Endothelial cell of umbilical vein (primary cell): ENCODE measurements at regions not wholly inside any gene's neighbourhood (a gene's known extent, or its start where the extent isn't known, plus 50 kb on each side); places are given as distances from the start of the nearest gene placed in this dataset.

Experiments used
- TF ChIP-seq, protein P1 (sequence below): IDR thresholded peaks from 2 replicates; pipeline ENCODE4 v1.6.1; 2011; ENCODE audit not compliant: insufficient read depth, insufficient read length
- TF ChIP-seq, protein P2 (sequence below), 2 donors: IDR thresholded peaks; 1 replicate in 1 of 2; 2 replicates in 1 of 2; pipeline ENCODE4 v1.5.1; 2011; ENCODE audit warnings: low read length in 2 of 2, mild to moderate bottlenecking in 2 of 2, moderate library complexity in 2 of 2, control low read depth in 1 of 2, inconsistent platforms in 1 of 2, low read depth in 1 of 2; ENCODE audit not compliant: insufficient read depth in 1 of 2; ENCODE audit errors: extremely low read depth in 1 of 2

DNA sequence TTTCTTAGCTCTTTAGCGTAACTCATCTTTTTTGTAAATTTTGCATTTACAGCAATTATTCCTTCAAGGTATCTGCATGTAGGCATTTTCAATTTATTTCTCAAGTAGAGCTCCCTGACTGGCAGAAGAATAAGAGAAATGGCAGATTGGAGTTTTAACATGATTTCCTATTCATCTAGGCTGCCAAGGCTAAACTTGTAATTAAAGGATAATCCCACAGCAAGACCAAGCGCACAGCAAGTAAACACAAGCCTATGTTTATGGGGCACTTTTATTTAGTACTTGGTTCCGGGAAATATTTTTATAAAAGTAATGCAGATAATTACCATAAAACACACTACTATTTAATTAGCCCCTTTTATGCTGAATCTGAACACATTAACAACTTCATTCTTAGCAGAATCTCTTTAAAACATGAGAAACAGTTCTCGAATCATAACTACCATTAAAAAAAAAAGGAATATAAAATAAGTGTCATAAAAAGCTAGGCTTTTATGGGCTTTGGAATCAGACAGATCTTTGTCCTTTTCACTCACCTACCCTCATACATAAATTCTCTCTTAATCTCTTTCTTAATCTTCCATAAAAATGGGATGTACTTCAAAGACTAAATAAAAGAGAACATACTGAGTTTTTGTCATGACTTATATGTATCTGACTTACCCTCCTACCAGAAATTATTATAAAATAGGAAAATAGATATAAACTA, 961.6 kb upstream of the MIR17HG start:
- TF ChIP-seq, protein P1, sequence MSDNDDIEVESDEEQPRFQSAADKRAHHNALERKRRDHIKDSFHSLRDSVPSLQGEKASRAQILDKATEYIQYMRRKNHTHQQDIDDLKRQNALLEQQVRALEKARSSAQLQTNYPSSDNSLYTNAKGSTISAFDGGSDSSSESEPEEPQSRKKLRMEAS = no peak
- TF ChIP-seq, protein P2, sequence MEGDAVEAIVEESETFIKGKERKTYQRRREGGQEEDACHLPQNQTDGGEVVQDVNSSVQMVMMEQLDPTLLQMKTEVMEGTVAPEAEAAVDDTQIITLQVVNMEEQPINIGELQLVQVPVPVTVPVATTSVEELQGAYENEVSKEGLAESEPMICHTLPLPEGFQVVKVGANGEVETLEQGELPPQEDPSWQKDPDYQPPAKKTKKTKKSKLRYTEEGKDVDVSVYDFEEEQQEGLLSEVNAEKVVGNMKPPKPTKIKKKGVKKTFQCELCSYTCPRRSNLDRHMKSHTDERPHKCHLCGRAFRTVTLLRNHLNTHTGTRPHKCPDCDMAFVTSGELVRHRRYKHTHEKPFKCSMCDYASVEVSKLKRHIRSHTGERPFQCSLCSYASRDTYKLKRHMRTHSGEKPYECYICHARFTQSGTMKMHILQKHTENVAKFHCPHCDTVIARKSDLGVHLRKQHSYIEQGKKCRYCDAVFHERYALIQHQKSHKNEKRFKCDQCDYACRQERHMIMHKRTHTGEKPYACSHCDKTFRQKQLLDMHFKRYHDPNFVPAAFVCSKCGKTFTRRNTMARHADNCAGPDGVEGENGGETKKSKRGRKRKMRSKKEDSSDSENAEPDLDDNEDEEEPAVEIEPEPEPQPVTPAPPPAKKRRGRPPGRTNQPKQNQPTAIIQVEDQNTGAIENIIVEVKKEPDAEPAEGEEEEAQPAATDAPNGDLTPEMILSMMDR (IDR thresholded peaks at IDR 0.05; ENCODE audit: extremely low read depth in 1 of 2, insufficient read depth in 1 of 2, low read depth in 1 of 2, low read length in 2 of 2) = no peak
